Dendritic cell treated with granulocyte-macrophage colony-stimulating factor and Interleukin-4, amounts not matched to agents 40 ng/mL and 50 ng/mL, for 4 days (primary cell): ENCODE measurements at regions not wholly inside any gene's neighbourhood (a gene's known extent, or its start where the extent isn't known, plus 50 kb on each side); places are given as distances from the start of the nearest gene placed in this dataset.
"Not testable (repeated sequence)": the region's sequence is repeated elsewhere in the genome, so short reads cannot be mapped to it uniquely, and the experiment has no call there.

Experiments used
- H3K27ac Mint-ChIP-seq: one replicate; pipeline ENCODE4 v1.8.0; 2022; ENCODE audit warnings: mild to moderate bottlenecking, mixed read lengths
- H3K27me3 Mint-ChIP-seq: one replicate; pipeline ENCODE4 v1.8.0; 2022; ENCODE audit warnings: mild to moderate bottlenecking, mixed read lengths
- H3K36me3 Mint-ChIP-seq: one replicate; pipeline ENCODE4 v1.8.0; 2022; ENCODE audit warnings: low read depth, mixed read lengths
- H3K4me1 Mint-ChIP-seq: one replicate; pipeline ENCODE4 v1.8.0; 2022; ENCODE audit warnings: low read depth, mixed read lengths
- H3K4me3 Mint-ChIP-seq: one replicate; pipeline ENCODE4 v1.8.0; 2022; ENCODE audit warnings: mild to moderate bottlenecking, moderate library complexity, mixed read lengths
- H3K9me3 Mint-ChIP-seq: one replicate; pipeline ENCODE4 v1.8.0; 2022; ENCODE audit warnings: mixed read lengths
- intact Hi-C: fragments of 100-400 bp; cut with micrococcal nuclease; formaldehyde crosslinking; loops from one replicate; pipeline ENCODE4 v1.15.0; 2022

GRCh38 chr5:23451156-23451555 is 56.3 kb upstream of the PRDM9 start:
- Mint-ChIP-seq H3K36me3 (no peaks in the 10 kb centered on the region), H3K27me3 (no peaks in the 10 kb centered on the region), H3K4me1 (no peaks in the 10 kb centered on the region), H3K4me3 (no peak overlapping the region), H3K9me3 (peaks cover 9% of the 10 kb centered on the region), H3K27ac (no peak overlapping the region)
- intact Hi-C loops = no loop called here

GRCh38 chr5:23450187-23450586 is 57.2 kb upstream of the PRDM9 start:
- intact Hi-C loops = no loop called here
- H3K9me3 Mint-ChIP-seq = peaks cover 9% of the 10 kb centered on the region
- H3K4me3 Mint-ChIP-seq = no peak overlapping the region
- H3K27me3 Mint-ChIP-seq = no peaks in the 10 kb centered on the region
- no peak overlapping the region for H3K27ac Mint-ChIP-seq
- H3K36me3 Mint-ChIP-seq = no peaks in the 10 kb centered on the region
- no peaks in the 10 kb centered on the region for H3K4me1 Mint-ChIP-seq

- intact Hi-C loops = no loop called here
- Mint-ChIP-seq H3K4me1 (no peaks in the 10 kb centered on the region), H3K4me3 (no peak overlapping the region), H3K27me3 (no peaks in the 10 kb centered on the region), H3K27ac (no peak overlapping the region), H3K36me3 (no peaks in the 10 kb centered on the region), H3K9me3 (peaks cover 21% of the 10 kb centered on the region)
Measured at GRCh38 chr5:23448627-23449026, 58.8 kb upstream of the PRDM9 start.

GRCh38 chr5:23446424-23446823 is 61.0 kb upstream of the PRDM9 start:
- intact Hi-C loops = no loop called here
- no peak overlapping the region for H3K27ac Mint-ChIP-seq
- no peak overlapping the region for H3K4me3 Mint-ChIP-seq
- H3K27me3 Mint-ChIP-seq = no peaks in the 10 kb centered on the region
- H3K36me3 Mint-ChIP-seq = no peaks in the 10 kb centered on the region
- H3K9me3 Mint-ChIP-seq = peaks cover 26% of the 10 kb centered on the region
- H3K4me1 Mint-ChIP-seq = no peaks in the 10 kb centered on the region

- Mint-ChIP-seq H3K27me3 (no peaks in the 10 kb centered on the region), H3K4me3 (no peak overlapping the region), H3K36me3 (no peaks in the 10 kb centered on the region), H3K9me3 (peaks cover 26% of the 10 kb centered on the region), H3K4me1 (no peaks in the 10 kb centered on the region), H3K27ac (no peak overlapping the region)
- intact Hi-C loops = no loop called here
Measured at GRCh38 chr5:23445573-23445972, 61.8 kb upstream of the PRDM9 start.

GRCh38 chr5:23440703-23441102 is 66.7 kb upstream of the PRDM9 start:
- H3K27me3 Mint-ChIP-seq = no peaks in the 10 kb centered on the region

GRCh38 chr5:23437011-23437410 is 70.4 kb upstream of the PRDM9 start:
- Mint-ChIP-seq H3K4me3 (no peak overlapping the region), H3K36me3 (no peaks in the 10 kb centered on the region), H3K4me1 (no peaks in the 10 kb centered on the region), H3K27me3 (no peaks in the 10 kb centered on the region), H3K9me3 (no peaks in the 10 kb centered on the region), H3K27ac (no peak overlapping the region)
- intact Hi-C loops = no loop called here

More at GRCh38 chr5:23440703-23441102, 66.7 kb upstream of the PRDM9 start:
- peaks cover 17% of the 10 kb centered on the region for H3K9me3 Mint-ChIP-seq
- intact Hi-C loops = no loop called here
- H3K36me3 Mint-ChIP-seq = no peaks in the 10 kb centered on the region
- no peak overlapping the region for H3K27ac Mint-ChIP-seq
- H3K4me3 Mint-ChIP-seq = no peak overlapping the region
- no peaks in the 10 kb centered on the region for H3K4me1 Mint-ChIP-seq

GRCh38 chr5:23433534-23434315 is 73.7 kb upstream of the PRDM9 start:
- Mint-ChIP-seq H3K27me3 (no peaks in the 10 kb centered on the region), H3K27ac (no peak overlapping the region), H3K4me3 (no peak overlapping the region), H3K9me3 (no peaks in the 10 kb centered on the region), H3K36me3 (no peaks in the 10 kb centered on the region), H3K4me1 (no peaks in the 10 kb centered on the region)
- intact Hi-C loops = no loop called here

GRCh38 chr5:23428705-23429104 is 78.7 kb upstream of the PRDM9 start:
- peaks cover 9% of the 10 kb centered on the region for H3K9me3 Mint-ChIP-seq
- intact Hi-C loops = no loop called here
- H3K27ac Mint-ChIP-seq = no peak overlapping the region
- H3K36me3 Mint-ChIP-seq = no peaks in the 10 kb centered on the region
- H3K4me3 Mint-ChIP-seq = no peak overlapping the region
- H3K4me1 Mint-ChIP-seq = no peaks in the 10 kb centered on the region
- no peaks in the 10 kb centered on the region for H3K27me3 Mint-ChIP-seq

GRCh38 chr5:23420214-23420613 is 87.2 kb upstream of the PRDM9 start:
- H3K27ac Mint-ChIP-seq, H3K27me3 Mint-ChIP-seq, intact Hi-C loops, H3K36me3 Mint-ChIP-seq, H3K4me3 Mint-ChIP-seq, H3K4me1 Mint-ChIP-seq: not testable (repeated sequence)
- peaks cover 29% of the 10 kb centered on the region for H3K9me3 Mint-ChIP-seq

- no peaks in the 10 kb centered on the region for H3K4me1 Mint-ChIP-seq
- no peak overlapping the region for H3K27ac Mint-ChIP-seq
- H3K9me3 Mint-ChIP-seq = peaks cover 29% of the 10 kb centered on the region
- H3K36me3 Mint-ChIP-seq = no peaks in the 10 kb centered on the region
- no peaks in the 10 kb centered on the region for H3K27me3 Mint-ChIP-seq
- H3K4me3 Mint-ChIP-seq = no peak overlapping the region
- intact Hi-C loops = no loop called here
Measured at GRCh38 chr5:23419115-23419514, 88.3 kb upstream of the PRDM9 start.

- Mint-ChIP-seq H3K9me3 (peaks cover 21% of the 10 kb centered on the region), H3K4me3 (no peak overlapping the region), H3K27me3 (no peaks in the 10 kb centered on the region), H3K4me1 (no peaks in the 10 kb centered on the region), H3K27ac (no peak overlapping the region), H3K36me3 (no peaks in the 10 kb centered on the region)
- intact Hi-C loops = no loop called here
Measured at GRCh38 chr5:23412515-23412914, 94.9 kb upstream of the PRDM9 start.

GRCh38 chr5:23411994-23412393 is 95.4 kb upstream of the PRDM9 start:
- Mint-ChIP-seq H3K27me3 (no peaks in the 10 kb centered on the region), H3K9me3 (peaks cover 21% of the 10 kb centered on the region), H3K4me3 (no peak overlapping the region), H3K4me1 (no peaks in the 10 kb centered on the region), H3K36me3 (no peaks in the 10 kb centered on the region), H3K27ac (no peak overlapping the region)
- intact Hi-C loops = no loop called here

- Mint-ChIP-seq H3K4me1 (no peaks in the 10 kb centered on the region), H3K27me3 (no peaks in the 10 kb centered on the region), H3K9me3 (peaks cover 21% of the 10 kb centered on the region), H3K4me3 (no peak overlapping the region), H3K27ac (no peak overlapping the region), H3K36me3 (no peaks in the 10 kb centered on the region)
- intact Hi-C loops = no loop called here
Measured at GRCh38 chr5:23411200-23411599, 96.2 kb upstream of the PRDM9 start.

- H3K36me3 Mint-ChIP-seq, intact Hi-C loops, H3K4me3 Mint-ChIP-seq, H3K4me1 Mint-ChIP-seq, H3K27me3 Mint-ChIP-seq, H3K27ac Mint-ChIP-seq: not testable (repeated sequence)
- peaks cover 21% of the 10 kb centered on the region for H3K9me3 Mint-ChIP-seq
Measured at GRCh38 chr5:23410775-23411174, 96.6 kb upstream of the PRDM9 start.
